Erythroblast (primary cell): ENCODE measurements at regions not wholly inside any gene's neighbourhood (a gene's known extent, or its start where the extent isn't known, plus 50 kb on each side); places are given as distances from the start of the nearest gene placed in this dataset.

Source experiments
- GATA1 ChIP-seq: IDR thresholded peaks from 2 replicates; pipeline ENCODE4 v1.6.1; 2011; ENCODE audit warnings: low read depth, mild to moderate bottlenecking, control low read depth, low read length, moderate library complexity
- POLR2A ChIP-seq: IDR thresholded peaks from 2 replicates; pipeline ENCODE4 v1.6.1; 2011; ENCODE audit warnings: mild to moderate bottlenecking, low read length

- no peak for TF ChIP-seq POLR2A
- no peak for TF ChIP-seq GATA1
Measured at GRCh38 chr5:96141749-96142148, 180.1 kb upstream of the ELL2 start.
